Adipocyte (in vitro differentiated cells): ENCODE measurements at regions not wholly inside any gene's neighbourhood (a gene's known extent, or its start where the extent isn't known, plus 50 kb on each side); places are given as distances from the start of the nearest gene placed in this dataset.

Experiments used
- DNase-seq: peaks from one replicate; pipeline ENCODE4 v3.0.0-alpha.2; 2015; ENCODE audit warnings: low read depth
- H3K27me3 ChIP-seq: replicated peaks from 2 replicates; pipeline ENCODE4 v1.7.0; 2013; ENCODE audit warnings: mild to moderate bottlenecking, low read length, moderate library complexity; ENCODE audit not compliant: control insufficient read depth, insufficient read depth
- H3K36me3 ChIP-seq: 2 replicates; pipeline ENCODE4 v1.7.0; 2013; ENCODE audit warnings: low read length, mild to moderate bottlenecking, moderate library complexity; ENCODE audit not compliant: control insufficient read depth, insufficient read depth, severe bottlenecking
- H3K4me1 ChIP-seq: 2 replicates; pipeline ENCODE4 v1.7.0; 2013; ENCODE audit warnings: mild to moderate bottlenecking, low read length, moderate library complexity; ENCODE audit not compliant: control insufficient read depth, insufficient read depth
- H3K4me3 ChIP-seq: 2 replicates; pipeline ENCODE4 v1.7.0; 2013; ENCODE audit warnings: mild to moderate bottlenecking, low read length, moderate library complexity
- H3K9ac ChIP-seq: 2 replicates; pipeline ENCODE4 v1.7.0; 2013; ENCODE audit warnings: mild to moderate bottlenecking, low read length, moderate library complexity
- H3K9me3 ChIP-seq: 2 replicates; pipeline ENCODE4 v1.7.0; 2013; ENCODE audit warnings: mild to moderate bottlenecking, low read length, moderate library complexity; ENCODE audit not compliant: control insufficient read depth

DNA sequence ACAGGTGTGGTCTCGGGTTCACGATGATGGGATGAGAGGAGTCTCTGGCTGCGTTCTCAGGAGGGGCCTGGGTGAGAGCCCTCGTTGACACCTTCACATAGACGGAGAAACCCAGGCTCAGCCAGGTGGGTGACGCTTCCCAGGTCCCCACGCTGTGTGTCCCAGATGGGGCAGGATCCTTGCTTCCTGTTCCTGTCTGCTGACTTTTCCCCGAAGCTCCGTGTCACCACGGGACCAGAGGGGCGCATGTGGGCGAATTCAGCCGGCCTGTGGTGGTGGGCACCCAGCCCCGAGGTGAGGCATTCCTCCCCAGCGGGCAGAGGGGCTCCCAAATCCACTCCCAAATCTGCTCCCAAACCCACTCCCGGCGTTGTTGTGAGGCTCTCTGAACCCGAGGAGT lies 732.8 kb downstream of the BRD1 start:
- no peak overlapping the region for H3K9ac ChIP-seq

DNA sequence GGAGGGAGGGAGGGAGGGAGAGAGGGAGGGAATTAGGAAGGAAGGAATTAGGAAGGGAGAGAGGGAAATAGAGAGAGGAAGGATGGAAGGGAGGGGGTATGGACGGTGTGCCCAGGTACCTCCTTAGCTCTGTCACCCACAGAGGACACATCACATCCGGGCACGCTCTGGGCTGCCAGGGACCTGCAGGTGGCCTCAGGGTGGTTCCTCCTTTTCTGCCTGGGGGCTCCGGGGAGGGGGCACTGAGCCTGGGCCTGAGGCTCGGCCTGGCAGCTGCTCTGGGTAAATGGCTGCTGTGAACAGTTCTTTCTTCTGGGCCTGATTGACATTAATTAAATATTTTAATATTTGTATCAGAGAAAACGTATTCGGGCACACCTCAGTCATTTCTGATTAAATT lies 733.5 kb downstream of the BRD1 start:
- no peak overlapping the region for H3K4me3 ChIP-seq
- no peak for DNase-seq
- no peak overlapping the region for H3K9ac ChIP-seq
- H3K27me3 ChIP-seq: peaks cover 12% of the 10 kb centered on the region
- no peaks in the 10 kb centered on the region for H3K9me3 ChIP-seq
- H3K4me1 ChIP-seq: no peaks in the 10 kb centered on the region
- H3K36me3 ChIP-seq: no peaks in the 10 kb centered on the region

More for the DNA sequence above, 732.8 kb downstream of the BRD1 start:
- Histone ChIP-seq H3K9me3 (no peaks in the 10 kb centered on the region), H3K36me3 (no peaks in the 10 kb centered on the region), H3K27me3 (peaks cover 12% of the 10 kb centered on the region), H3K4me1 (peaks cover 2% of the 10 kb centered on the region), H3K4me3 (no peak overlapping the region)
- no peak for DNase-seq

- H3K9ac ChIP-seq: no peak overlapping the region
- DNase-seq: no peak
- H3K27me3 ChIP-seq: peaks cover 16% of the 10 kb centered on the region
- H3K36me3 ChIP-seq: no peaks in the 10 kb centered on the region
- no peak overlapping the region for H3K4me3 ChIP-seq
- H3K4me1 ChIP-seq: no peaks in the 10 kb centered on the region
- no peaks in the 10 kb centered on the region for H3K9me3 ChIP-seq
Observed at GRCh38 chr22:49093192-49093880, 734.3 kb downstream of the BRD1 start.

DNA sequence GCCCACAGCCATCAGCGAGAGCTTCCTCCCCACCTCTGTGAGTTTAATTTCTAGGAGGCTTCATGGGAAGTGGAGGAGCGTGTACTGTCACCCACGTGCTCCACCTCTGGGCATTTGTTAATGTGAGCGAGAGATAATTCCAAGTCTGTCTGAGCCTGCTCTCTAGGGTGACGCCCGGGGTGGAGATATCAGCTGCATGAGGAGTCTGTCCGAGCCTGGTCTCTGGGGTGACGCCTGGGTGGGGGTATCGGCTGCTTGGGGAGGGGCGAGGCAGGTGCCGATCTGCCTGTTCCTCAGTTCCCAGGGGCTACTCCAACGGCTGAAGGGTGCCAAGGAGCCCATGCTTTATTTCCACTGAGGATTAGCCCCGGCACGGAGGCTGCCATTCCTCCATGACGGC lies 735.0 kb downstream of the BRD1 start:
- Histone ChIP-seq H3K9me3 (no peaks in the 10 kb centered on the region), H3K4me1 (no peaks in the 10 kb centered on the region), H3K4me3 (no peak overlapping the region), H3K36me3 (no peaks in the 10 kb centered on the region), H3K27me3 (peaks cover 16% of the 10 kb centered on the region), H3K9ac (no peak overlapping the region)
- no peak for DNase-seq

- H3K27me3 ChIP-seq: peaks cover 19% of the 10 kb centered on the region
- H3K36me3 ChIP-seq: no peaks in the 10 kb centered on the region
- H3K4me3 ChIP-seq: no peak overlapping the region
- no peak overlapping the region for H3K9ac ChIP-seq
- no peaks in the 10 kb centered on the region for H3K4me1 ChIP-seq
- H3K9me3 ChIP-seq: no peaks in the 10 kb centered on the region
- DNase-seq: no peak
Observed at GRCh38 chr22:49091917-49092545, 735.6 kb downstream of the BRD1 start.

- no peak overlapping the region for H3K9ac ChIP-seq
- no peak for DNase-seq
Observed at GRCh38 chr22:49091451-49091850, 736.2 kb downstream of the BRD1 start.

GRCh38 chr22:49090853-49091135 lies 736.9 kb downstream of the BRD1 start:
- Histone ChIP-seq H3K4me1 (no peaks in the 10 kb centered on the region), H3K9me3 (no peaks in the 10 kb centered on the region), H3K4me3 (no peak overlapping the region), H3K9ac (no peak overlapping the region), H3K36me3 (no peaks in the 10 kb centered on the region), H3K27me3 (peaks cover 26% of the 10 kb centered on the region)
- DNase-seq: no peak

More at GRCh38 chr22:49091451-49091850, 736.2 kb downstream of the BRD1 start:
- no peaks in the 10 kb centered on the region for H3K9me3 ChIP-seq
- H3K27me3 ChIP-seq: peaks cover 25% of the 10 kb centered on the region
- H3K4me3 ChIP-seq: no peak overlapping the region
- H3K36me3 ChIP-seq: no peaks in the 10 kb centered on the region
- H3K4me1 ChIP-seq: no peaks in the 10 kb centered on the region

DNA sequence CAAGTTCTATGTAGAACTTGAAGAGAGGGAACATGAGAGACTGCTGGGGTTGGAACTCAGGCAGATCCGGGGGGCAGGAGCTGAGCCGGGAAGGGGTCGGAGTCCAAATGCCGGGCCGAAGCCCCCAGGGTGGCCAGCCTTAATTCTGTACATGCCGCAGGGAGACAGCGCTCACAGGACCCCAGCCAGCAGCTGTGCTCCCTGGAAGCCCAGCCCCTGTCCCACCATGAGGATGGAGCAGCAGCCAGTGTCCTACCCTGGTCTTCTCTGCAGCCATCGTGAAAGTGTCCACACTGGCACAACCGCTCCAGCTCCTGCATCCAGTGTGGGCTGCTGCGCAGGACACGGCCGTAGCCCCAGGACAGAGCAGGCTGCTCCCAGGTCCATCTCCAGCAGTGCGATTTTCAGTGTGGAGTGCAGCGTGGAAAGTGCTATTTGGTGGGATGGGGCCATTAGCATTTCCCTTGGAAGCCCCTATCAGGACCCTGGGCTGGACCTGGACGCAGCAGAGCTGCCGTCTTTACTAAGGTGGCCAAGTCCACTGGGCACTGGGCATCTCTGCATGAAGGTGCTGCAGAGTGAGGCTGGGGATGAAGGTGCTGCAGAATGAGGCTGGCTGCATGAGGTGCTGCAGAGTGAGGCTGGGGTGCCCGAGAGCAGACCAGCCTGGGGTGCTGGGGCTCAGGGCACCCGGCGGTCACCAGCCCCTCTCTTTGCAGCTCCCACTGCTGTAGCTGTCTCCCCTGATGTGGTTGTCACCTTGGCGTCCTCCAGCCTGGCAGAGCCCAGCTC lies 737.4 kb downstream of the BRD1 start:
- Histone ChIP-seq H3K9me3 (no peaks in the 10 kb centered on the region), H3K36me3 (no peaks in the 10 kb centered on the region), H3K4me1 (no peaks in the 10 kb centered on the region), H3K27me3 (peaks cover 27% of the 10 kb centered on the region), H3K4me3 (no peak overlapping the region), H3K9ac (no peak overlapping the region)
- DNase-seq: no peak

- Histone ChIP-seq H3K9ac (no peak overlapping the region), H3K36me3 (no peaks in the 10 kb centered on the region), H3K4me3 (no peak overlapping the region), H3K27me3 (peaks cover 26% of the 10 kb centered on the region), H3K4me1 (no peaks in the 10 kb centered on the region), H3K9me3 (no peaks in the 10 kb centered on the region)
- DNase-seq: no peak
Observed at GRCh38 chr22:49088801-49089791, 738.6 kb downstream of the BRD1 start.

- DNase-seq: no peak
- Histone ChIP-seq H3K27me3 (peaks cover 25% of the 10 kb centered on the region), H3K4me1 (no peaks in the 10 kb centered on the region), H3K9ac (no peak overlapping the region), H3K4me3 (no peak overlapping the region), H3K36me3 (no peaks in the 10 kb centered on the region), H3K9me3 (no peaks in the 10 kb centered on the region)
Observed at GRCh38 chr22:49087716-49088601, 739.7 kb downstream of the BRD1 start.
